GM12875 (cell line): ENCODE measurements at regions not wholly inside any gene's neighbourhood (a gene's known extent, or its start where the extent isn't known, plus 50 kb on each side); places are given as distances from the start of the nearest gene placed in this dataset.

Experiments
- H3K4me3 ChIP-seq: one replicate; pipeline ENCODE4 v1.5.1; 2011; ENCODE audit warnings: low read depth, low read length, control low read depth
- CTCF ChIP-seq: IDR thresholded peaks from 2 replicates; pipeline ENCODE4 v1.5.1; 2011; ENCODE audit warnings: low read depth, mild to moderate bottlenecking, control low read depth, inconsistent platforms, low read length, moderate library complexity, borderline replicate concordance; ENCODE audit not compliant: insufficient read depth

- H3K4me3 ChIP-seq = no peak overlapping the region
- no peak for TF ChIP-seq CTCF
Measured at GRCh38 chr11:36997656-36998055, 399.6 kb upstream of the RAG2 start.

GRCh38 chr11:36996795-36997194 is 398.8 kb upstream of the RAG2 start:
- no peak for TF ChIP-seq CTCF
- H3K4me3 ChIP-seq = no peak overlapping the region

DNA sequence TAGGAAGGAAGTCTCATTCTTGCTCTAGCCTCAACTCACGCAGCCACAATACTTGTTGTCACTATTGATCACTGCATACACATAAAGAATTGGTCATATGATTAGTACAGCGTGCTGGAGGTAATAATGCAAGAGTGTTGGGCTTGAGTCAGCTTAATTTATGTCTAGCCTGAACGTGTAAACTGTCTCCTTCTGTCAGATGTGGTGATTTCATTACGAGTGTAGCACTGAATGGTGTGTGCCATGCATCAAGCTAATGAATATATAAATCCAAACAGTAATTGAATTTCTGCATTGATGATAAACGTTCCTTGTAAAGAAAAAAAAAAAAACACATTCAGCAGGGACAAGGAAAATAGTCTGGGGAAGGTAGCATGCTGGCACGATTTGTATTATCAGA is 396.2 kb upstream of the RAG2 start:
- no peak for TF ChIP-seq CTCF
- no peak overlapping the region for H3K4me3 ChIP-seq

GRCh38 chr11:36988556-36988955 is 390.5 kb upstream of the RAG2 start:
- no peak for TF ChIP-seq CTCF
- no peak overlapping the region for H3K4me3 ChIP-seq

GRCh38 chr11:36985562-36985961 is 387.5 kb upstream of the RAG2 start:
- H3K4me3 ChIP-seq = no peak overlapping the region
- TF ChIP-seq CTCF = no peak

DNA sequence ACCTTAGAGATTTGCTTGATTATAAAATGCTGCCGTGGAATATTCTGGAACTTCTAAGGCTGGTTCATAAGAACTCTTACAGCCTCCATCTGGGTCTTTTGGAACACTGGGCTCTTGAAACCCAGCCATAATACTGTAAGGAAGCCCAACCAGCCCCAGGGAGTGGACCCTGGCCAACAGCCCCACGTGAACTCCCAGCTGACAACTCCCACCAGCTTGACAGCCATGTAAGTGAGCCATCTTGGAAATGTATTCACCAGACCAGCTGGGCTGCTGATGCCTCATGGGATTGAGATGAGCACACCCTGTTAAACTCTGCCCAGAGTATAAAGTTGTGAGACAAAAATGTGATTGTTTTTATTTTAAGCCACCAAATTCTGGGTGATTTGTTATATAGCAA is 378.7 kb upstream of the RAG2 start:
- TF ChIP-seq CTCF = no peak
- H3K4me3 ChIP-seq = no peak overlapping the region

DNA sequence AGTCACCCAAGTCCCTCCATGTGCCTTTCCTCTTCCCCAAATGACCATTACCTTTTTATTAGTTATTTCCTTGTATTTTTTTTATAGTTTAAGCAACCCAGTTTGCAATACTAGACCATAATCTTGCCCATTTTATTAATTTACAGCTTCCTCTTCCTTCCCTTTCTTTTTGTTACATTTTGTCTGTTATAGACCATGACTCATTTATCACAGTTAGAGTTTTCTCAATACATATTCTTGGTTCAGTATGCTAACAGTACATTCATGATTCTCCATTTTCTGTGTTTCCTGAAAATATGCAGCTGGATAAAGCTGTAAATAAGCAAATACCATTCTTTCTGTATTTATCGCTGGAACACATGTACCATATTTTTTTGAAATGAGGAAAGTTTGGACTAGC is 376.7 kb upstream of the RAG2 start:
- TF ChIP-seq CTCF = no peak
- H3K4me3 ChIP-seq = no peak overlapping the region
